ENCODE measurements at regions not wholly inside any gene's neighbourhood (a gene's known extent, or its start where the extent isn't known, plus 50 kb on each side); places are given as distances from the start of the nearest gene placed in this dataset.
A peak's percentile ranks its signal among the peaks of the same experiment; 100 is the strongest.

GRCh38 chr19:28425046-28425931 lies 787.7 kb downstream of the UQCRFS1 start:
- no peak for DNase-seq

DNA sequence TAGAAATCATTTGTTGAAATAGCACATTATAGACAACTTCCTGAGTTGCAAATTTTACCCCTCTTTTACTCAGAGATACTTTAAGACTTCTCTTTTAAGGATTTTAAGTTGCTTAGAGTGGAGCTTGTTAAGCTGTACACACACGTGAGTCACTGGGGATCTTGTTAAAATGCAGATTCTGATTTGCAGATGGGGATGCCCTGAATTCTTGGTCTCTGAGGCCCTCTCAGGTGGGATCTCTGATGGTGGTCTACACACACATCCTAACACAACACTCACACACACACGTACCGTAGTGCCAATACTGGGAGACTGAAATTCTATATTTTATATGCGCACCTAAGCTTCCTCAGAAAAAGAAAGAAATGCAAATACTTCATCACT lies 788.3 kb downstream of the UQCRFS1 start:
- DNase-seq, result no peak

DNA sequence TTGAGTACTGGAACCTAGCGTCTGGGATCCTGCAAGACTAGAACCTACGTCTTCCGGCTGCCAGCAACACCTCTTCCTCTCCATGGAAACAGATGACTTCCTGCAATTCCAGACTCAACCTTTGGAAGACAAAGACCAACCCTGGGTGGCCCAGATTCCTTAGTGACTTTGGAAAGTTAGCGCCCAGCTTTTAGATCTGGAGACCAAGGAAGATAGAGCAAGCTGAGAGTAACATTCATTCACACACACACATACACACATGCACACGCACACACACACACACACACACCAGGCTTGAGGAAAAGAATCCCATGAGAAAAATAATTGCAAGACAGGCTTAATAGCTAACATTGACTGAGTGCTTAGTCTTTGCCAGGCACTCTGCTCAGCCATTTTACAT lies 788.9 kb downstream of the UQCRFS1 start:
- DNase-seq, result no peak

- DNase-seq, result no peak
These were observed 789.9 kb downstream of the UQCRFS1 start for GRCh38 chr19:28422791-28423650.

GRCh38 chr19:28422046-28422445 lies 790.9 kb downstream of the UQCRFS1 start:
- no peak for DNase-seq

DNA sequence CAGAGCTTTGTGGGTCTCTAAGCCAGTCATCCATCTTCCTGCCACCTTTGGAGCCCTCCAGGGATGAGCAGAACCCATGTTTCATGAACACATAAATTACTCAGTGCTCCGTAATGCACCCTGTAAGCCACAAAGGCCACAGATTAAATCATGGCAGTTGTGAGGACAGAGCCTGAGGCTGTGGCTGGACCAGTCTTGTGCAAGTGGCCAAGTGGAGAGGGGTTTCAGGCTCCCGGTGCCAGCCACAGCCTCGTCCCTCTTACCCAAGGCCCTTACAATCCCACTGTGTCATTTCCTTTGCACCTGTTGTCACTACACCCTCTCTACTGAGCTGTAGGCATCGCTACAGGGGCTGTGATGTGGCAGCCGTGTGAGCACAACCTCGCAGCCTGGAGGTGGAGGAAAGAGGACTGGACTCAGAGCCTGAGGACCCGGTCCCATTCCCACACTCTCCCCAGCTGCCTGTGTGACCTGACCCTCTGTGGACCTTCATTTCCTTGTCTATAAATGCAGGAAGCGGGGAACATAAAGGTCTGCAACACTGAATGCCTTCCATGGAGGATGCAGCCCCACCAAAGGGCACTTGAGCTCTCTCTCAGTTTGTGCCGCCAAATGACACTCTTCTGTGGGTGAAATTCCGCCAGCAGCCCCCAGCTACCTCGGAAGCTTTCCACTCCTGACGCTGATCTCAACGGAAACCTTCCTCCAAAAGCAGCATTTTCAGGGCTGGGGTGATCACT lies 792.0 kb downstream of the UQCRFS1 start:
- no peak for DNase-seq

DNA sequence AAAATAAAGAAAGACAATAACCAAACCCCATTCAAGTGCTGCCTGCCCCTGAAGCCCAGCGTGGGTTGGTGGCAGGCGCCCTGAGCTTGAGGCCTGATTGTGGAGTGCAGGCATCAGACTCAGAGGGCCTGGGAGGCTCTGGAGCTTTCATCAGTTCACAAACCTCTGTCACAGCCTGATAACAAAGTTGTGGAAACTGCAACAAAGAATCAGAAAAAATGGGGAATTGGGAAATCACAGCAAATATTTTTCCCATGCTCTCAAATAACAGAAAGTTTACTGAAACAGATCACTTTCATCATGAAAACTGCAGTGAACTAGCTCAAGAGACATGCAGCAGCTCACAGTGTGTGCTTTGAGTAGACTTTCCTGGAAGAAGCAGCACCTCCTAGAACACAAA lies 793.6 kb downstream of the UQCRFS1 start:
- no peak for DNase-seq

DNA sequence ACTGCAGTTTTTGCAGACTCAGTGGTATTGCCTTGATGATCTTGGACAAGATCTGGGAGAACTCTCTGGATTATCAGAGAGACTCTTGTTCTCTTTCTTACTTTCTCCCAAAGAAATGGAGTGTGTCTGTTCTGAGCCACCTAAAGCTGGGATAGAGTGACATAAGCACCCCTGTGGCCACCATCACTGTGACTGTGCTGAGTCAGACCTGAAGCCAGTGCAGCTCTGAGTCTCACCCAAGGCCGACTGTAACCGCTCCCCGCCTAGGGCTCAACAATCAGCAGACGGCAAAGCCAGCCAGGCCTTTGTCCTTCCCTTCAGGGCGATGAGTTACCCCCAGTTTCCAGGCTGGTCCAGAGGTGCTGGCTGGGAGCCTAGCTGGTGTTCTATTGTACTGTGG lies 795.6 kb downstream of the UQCRFS1 start:
- no peak for DNase-seq

GRCh38 chr19:28416245-28416644 lies 796.7 kb downstream of the UQCRFS1 start:
- no peak for DNase-seq

- DNase-seq, result no peak
These were observed 798.2 kb downstream of the UQCRFS1 start for GRCh38 chr19:28414748-28415147.

DNA sequence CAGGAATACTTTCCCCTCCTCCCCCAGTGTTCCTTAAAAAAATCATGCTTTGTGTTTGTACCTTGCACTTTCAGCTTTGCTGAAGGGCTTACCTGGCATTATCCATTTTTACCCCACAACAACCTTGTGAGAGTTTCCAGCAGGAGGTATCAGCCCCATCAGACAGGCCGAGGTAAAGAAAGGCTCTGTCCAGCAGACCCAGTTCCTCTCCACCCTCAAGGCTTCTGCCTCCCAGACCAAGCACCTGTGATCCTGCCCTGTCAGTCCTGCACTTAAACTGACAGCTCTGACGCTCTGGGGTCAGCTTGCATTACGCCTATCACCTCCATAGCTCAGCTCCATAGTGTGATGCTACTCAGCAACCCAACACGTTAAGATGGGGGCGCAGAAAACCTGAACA lies 803.1 kb downstream of the UQCRFS1 start:
- no peak for DNase-seq

- DNase-seq, result no peak
These were observed 806.0 kb downstream of the UQCRFS1 start for GRCh38 chr19:28406966-28407365.

DNA sequence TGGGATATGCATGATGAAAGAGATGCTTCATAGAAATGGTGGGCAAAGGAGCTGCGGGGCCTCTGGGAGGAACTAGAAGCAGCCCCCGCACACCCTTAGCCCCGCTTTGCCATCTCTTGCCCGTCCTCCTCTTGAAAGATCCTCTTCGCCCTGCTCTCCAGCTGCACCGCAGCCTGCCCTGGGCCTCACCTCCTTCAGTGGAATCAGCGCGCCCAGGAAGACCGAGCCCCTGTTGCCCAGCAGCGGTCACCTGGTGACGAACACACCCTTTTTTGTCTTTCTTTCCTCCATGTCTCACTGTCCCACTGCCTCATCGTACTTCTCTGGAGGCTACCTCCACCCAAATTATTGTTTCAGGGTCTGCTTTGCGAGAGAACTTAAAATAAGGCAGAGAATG lies 807.6 kb downstream of the UQCRFS1 start:
- DNase-seq, result peak; percentile 77

- peak; percentile 29 for DNase-seq
These were observed 808.5 kb downstream of the UQCRFS1 start for GRCh38 chr19:28404472-28404871.

DNA sequence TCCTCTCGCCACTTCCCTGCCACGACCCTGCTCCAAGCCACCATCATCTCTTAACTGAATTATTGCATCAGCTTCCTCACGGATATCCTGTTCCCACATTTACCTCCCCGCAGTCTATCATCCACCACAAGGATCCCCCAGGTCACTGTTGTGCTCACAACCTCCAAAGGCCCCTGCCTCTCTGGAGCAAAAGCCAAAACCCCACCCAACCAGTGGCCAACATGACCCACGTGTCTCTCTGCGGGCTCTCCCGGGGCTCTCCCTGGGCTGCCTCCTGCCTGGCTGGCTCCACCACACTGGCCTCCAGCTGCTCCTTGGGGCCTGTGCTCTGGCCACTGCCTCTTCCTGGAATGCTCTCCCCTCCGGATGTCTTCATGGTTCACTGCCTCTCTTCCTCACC lies 809.3 kb downstream of the UQCRFS1 start:
- no peak for DNase-seq

- no peak for DNase-seq
These were observed 810.2 kb downstream of the UQCRFS1 start for GRCh38 chr19:28402701-28403290.

DNA sequence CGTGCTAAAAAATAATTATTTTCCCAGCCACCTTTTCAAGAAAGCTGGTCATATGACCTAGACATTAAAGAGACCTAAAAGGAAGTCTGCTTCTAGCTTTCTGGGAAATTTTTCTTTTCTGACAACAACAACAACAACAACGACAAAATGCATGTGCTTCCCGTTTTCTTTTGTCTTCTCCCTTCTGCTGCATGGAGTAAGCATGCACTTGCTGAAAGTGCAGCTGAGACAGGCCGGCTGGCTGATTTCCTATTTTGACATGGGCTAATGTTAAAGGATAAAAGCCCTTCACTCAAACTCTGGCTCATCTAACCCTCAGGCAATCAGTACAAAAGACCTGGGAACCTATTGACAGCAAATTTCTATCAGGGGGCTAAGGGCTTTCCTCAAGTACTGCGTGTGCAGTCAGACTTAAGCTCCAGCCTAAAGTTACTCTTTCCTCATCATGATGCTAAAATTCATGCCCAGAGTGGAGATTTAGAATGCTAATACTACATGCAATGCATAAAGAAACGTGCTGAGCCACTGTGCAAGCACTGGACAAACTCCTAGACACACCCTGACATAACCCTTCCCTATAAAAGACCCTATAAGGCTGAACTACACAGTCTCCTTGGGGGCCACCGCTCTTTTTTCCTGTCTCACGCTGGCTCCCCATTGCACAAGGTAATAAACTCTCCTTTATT lies 811.1 kb downstream of the UQCRFS1 start:
- DNase-seq, result no peak

- DNase-seq, result no peak
These were observed 811.8 kb downstream of the UQCRFS1 start for GRCh38 chr19:28400953-28401671.

GRCh38 chr19:28399187-28399586 lies 813.8 kb downstream of the UQCRFS1 start:
- no peak for DNase-seq

- DNase-seq, result no peak
These were observed 815.2 kb downstream of the UQCRFS1 start for GRCh38 chr19:28397800-28398199.

DNA sequence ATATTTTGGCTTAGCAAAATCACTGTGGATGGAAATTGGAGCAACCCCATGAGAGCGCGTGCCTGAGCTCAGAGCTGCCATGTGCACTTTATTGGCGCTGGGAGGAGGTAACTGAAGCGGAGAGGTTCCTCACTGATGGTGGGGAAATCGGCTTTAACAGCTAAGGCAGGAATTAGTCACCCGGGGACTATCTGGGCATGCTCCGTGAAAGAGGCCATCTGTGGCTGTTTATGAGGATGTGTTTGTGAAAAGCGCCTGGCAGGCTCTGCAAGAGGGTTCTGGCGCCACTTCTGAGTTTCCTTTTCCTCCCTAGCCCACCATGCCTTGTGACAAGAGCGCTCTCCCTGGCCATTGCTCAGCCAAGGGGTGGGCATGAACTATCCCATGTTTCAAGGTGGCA lies 815.6 kb downstream of the UQCRFS1 start:
- DNase-seq, result no peak

All from NCI-H1092 treated with DMSO at 0.1 percent for 48 hours (cell line).